Gastrocnemius medialis (tissue), 4 donors: ENCODE measurements at regions not wholly inside any gene's neighbourhood (a gene's known extent, or its start where the extent isn't known, plus 50 kb on each side); places are given as distances from the start of the nearest gene placed in this dataset.

Source experiments
- CTCF ChIP-seq, 5 experiments: fragments of 450-650 bp in 3 of 5; fragments of 200-600 bp in 2 of 5; sonication (generic) in 2 of 5; IDR thresholded peaks in 4 of 5; conservative IDR thresholded peaks in 1 of 5; 1 replicate in 4 of 5; 2 replicates in 1 of 5; pipeline ENCODE4 v1.5.1; 2016 to 2019; ENCODE audit warnings: antibody characterized with exemption in 5 of 5, mild to moderate bottlenecking in 3 of 5, moderate library complexity in 3 of 5
- POLR2A ChIP-seq, 2 donors: fragments of 450-650 bp; IDR thresholded peaks; one replicate each; pipeline ENCODE4 v1.6.1; 2017; ENCODE audit warnings: antibody characterized with exemption in 2 of 2, mild to moderate bottlenecking in 2 of 2, moderate library complexity in 2 of 2

DNA sequence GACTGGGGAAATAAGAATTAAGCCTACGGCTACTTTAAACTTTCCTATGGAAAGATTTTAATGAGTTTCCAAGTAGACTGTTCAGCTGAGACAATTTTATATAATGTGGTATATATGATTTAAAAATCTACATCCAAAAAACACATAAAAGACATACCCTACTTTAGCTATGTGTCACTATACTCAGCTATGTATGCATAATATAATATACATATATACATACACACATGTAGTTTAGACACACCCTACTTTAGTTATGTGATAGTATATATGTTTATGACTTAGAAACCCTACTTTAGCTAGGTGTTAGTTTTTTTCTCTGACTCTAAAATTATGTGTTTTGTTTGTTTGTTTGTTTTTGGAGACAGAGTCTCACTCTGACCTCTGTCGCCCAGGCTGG, 100.5 kb upstream of the DAB2 start:
- TF ChIP-seq CTCF (IDR thresholded peaks at IDR 0.05 in 4 of 5, conservative IDR thresholded peaks at IDR 0.05 in 1 of 5) (no peak), POLR2A (IDR thresholded peaks at IDR 0.05) (no peak)
